ENCODE measurements at regions not wholly inside any gene's neighbourhood (a gene's known extent, or its start where the extent isn't known, plus 50 kb on each side); places are given as distances from the start of the nearest gene placed in this dataset.

DNA sequence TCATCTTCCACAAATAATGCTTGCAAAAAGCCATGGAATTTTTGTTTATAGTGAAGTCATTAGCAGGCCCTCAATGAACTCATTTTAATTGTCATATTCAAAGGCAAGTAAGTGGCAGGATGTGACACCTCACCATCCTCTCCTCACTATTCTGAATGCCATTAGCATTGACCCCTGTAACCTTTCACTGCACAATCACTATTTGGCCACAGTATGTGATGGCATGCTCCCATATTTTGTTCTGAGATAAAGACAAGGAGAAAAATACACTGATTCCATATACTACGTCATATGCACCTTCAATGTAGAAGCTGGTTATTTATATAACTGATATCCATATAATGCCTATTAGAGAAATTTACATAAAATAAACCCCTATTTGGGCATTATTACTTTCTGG lies 1443.2 kb downstream of the SUCLG1 start:
- TF ChIP-seq, protein P1, sequence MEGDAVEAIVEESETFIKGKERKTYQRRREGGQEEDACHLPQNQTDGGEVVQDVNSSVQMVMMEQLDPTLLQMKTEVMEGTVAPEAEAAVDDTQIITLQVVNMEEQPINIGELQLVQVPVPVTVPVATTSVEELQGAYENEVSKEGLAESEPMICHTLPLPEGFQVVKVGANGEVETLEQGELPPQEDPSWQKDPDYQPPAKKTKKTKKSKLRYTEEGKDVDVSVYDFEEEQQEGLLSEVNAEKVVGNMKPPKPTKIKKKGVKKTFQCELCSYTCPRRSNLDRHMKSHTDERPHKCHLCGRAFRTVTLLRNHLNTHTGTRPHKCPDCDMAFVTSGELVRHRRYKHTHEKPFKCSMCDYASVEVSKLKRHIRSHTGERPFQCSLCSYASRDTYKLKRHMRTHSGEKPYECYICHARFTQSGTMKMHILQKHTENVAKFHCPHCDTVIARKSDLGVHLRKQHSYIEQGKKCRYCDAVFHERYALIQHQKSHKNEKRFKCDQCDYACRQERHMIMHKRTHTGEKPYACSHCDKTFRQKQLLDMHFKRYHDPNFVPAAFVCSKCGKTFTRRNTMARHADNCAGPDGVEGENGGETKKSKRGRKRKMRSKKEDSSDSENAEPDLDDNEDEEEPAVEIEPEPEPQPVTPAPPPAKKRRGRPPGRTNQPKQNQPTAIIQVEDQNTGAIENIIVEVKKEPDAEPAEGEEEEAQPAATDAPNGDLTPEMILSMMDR (IDR thresholded peaks at IDR 0.05): no peak
- TF ChIP-seq CEBPB (IDR thresholded peaks at IDR 0.05) (no peak), ESRRA (IDR thresholded peaks at IDR 0.05; ENCODE audit: borderline replicate concordance, low read length) (no peak)
- TF ChIP-seq, protein P2, sequence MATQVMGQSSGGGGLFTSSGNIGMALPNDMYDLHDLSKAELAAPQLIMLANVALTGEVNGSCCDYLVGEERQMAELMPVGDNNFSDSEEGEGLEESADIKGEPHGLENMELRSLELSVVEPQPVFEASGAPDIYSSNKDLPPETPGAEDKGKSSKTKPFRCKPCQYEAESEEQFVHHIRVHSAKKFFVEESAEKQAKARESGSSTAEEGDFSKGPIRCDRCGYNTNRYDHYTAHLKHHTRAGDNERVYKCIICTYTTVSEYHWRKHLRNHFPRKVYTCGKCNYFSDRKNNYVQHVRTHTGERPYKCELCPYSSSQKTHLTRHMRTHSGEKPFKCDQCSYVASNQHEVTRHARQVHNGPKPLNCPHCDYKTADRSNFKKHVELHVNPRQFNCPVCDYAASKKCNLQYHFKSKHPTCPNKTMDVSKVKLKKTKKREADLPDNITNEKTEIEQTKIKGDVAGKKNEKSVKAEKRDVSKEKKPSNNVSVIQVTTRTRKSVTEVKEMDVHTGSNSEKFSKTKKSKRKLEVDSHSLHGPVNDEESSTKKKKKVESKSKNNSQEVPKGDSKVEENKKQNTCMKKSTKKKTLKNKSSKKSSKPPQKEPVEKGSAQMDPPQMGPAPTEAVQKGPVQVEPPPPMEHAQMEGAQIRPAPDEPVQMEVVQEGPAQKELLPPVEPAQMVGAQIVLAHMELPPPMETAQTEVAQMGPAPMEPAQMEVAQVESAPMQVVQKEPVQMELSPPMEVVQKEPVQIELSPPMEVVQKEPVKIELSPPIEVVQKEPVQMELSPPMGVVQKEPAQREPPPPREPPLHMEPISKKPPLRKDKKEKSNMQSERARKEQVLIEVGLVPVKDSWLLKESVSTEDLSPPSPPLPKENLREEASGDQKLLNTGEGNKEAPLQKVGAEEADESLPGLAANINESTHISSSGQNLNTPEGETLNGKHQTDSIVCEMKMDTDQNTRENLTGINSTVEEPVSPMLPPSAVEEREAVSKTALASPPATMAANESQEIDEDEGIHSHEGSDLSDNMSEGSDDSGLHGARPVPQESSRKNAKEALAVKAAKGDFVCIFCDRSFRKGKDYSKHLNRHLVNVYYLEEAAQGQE (IDR thresholded peaks at IDR 0.05): no peak
